ENCODE measurements at regions not wholly inside any gene's neighbourhood (a gene's known extent, or its start where the extent isn't known, plus 50 kb on each side); places are given as distances from the start of the nearest gene placed in this dataset.

DNA sequence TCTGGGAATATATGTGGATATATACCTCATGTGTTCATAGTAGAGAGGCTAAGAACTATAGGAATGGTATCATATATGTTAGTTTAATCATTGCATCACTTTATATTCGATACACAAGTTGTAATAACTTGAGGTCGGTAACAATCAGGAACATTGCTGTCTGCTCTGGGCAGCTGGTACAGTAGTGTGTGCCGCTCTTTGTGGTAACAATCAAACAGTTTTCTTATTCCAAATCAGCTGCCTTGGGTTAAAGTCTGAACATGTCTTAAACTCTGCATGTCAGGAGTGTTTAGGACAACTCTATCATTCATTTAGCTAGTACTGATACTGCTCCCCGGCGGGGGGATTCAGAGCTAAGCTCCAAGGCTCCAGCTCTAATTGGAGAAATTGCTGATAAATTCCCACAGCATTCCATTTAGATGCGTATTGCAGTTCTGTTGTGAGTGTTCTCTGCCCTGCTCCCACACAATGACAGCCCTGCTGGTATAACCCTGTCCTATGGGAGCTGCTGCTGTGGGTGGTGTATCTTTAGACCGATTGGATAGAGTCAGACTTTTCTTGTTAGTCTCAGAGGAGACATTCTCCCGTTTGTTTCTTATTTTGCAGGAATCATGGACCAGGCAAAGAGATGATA is 707.5 kb upstream of the FZD8 start:
- no peak for DNase-seq

DNA sequence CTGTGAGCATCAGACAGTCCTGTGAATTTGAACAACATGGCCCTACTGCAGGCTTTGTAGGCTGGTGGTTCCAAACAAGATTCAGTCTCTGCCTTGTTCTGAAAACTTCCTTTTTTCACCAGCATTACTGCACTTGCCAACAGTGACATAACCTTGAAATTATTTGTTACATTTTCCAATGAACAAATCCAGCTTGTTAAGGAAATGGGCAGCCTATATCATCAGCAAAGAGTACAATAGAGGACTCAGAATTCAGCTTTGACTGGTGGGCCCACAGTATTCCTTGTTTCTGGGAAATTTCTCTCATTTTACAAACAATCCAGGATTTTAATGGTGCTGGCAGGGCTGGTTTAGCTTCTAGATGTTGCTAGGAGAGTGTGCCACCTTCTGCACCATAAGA is 703.7 kb upstream of the FZD8 start:
- DNase-seq, result no peak

DNA sequence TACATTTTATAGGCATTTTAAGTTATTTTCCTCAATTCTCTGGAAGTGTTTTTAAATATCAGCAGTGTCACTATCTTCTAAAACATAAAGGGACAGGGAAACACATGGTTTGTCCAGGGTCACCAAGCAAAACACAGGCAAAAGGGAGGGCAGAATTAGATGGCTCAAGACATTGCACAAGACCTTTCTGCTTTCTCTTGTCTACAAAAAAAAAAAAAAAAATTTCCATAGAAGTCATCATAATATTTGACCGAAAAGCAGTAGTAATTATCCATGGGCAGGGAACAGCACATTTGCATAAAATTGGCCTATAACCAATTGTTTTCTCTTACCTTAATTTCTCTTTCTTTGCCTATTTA is 703.1 kb upstream of the FZD8 start:
- DNase-seq, result no peak

DNA sequence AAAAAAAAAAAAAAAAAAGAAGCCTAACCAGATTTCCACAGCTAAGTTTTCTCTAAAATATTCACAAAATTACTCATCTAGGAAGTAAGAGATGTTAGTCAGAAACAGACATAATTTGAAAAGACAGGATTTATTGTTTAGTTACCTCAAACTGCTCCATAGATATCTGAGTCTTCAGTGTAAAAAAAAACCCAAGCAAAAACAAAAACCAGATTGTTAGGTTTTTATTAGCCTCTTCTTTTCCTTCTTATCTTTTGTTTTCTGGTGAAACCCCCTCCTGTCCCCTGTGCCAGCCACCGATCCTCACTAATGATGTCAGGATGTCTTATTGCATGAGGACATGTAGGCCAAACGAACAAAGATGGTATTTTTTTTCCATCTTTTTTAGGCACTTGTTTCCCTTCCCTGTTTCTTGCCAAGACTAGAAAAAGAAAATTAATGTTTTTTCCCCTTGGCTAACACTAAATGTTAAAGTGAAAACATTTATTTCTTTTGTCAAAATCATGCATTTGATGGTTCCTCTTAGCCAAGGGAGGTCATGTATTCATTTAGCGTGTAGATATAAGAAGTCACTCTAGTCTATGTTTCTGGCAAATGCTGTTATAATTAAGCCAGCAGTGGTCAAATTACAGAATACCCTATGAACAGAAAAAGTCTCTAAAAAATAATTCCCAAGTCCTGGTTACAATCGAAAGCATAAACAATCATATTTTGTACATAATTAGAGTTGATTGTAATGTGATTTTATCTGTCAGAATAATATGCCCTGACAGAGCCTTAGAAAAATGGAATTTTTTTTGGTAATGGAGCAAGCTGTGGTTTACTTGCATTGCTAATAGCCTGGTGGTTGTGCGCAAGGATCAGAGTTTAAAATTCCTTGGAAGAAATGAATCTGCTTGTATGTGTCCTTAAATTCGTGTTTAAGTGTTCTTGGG is 702.4 kb upstream of the FZD8 start:
- DNase-seq, result no peak

DNA sequence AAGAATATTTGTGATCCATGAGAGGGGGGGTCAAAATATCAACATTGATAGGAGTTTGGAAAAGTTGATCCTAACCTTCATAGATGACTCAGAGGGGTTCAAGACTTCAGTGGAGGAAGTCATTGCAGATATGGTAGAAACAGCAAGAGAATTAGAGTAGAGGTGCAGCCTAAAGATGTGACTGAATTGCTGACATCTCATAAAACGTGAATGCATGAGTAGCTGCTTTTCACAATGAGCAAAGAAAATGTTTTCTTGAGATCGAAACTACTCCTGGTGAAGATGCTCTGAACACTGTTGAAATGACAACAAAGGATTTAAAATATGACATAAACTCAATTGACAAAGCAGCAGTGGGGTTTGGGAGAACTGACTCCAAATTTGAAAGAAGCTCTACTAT is 700.7 kb upstream of the FZD8 start:
- DNase-seq, result no peak

DNA sequence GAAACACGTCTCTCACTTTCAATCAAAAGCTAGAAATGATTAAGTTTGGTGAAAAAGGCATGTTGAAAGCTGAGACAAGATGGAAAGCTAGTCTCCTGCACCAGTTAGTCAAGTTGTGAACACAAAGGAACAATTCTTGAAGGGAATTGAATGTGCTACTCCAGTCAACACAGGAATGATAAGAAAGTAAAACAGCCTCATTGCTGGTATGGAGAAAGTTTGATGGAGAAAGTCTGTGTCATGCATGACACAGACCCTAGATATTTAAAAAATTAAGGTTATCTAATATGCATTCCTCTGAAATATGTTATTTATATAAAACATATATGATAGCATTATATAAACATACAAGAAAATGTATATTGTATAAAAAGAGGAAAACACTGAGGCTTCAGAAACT is 699.4 kb upstream of the FZD8 start:
- DNase-seq, result no peak

DNA sequence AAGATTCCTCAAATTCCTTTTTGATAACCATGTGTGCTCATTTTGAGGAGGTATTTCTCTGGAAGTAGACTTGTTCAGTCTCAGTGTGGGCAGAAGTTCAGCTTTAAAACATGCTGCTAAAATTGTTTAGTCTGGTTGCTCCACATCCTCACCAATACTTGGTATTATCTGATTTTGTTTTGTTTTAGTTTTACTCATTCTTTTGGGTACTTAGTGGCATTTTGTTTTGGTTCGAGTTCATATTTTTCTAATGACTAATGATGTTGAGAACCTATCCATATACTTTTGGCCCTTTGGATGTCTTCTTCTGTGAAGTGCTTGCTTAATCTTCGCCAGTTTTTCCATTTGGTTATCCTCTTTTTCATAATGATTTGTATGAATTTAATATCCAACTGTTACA is 694.2 kb upstream of the FZD8 start:
- no peak for DNase-seq

DNA sequence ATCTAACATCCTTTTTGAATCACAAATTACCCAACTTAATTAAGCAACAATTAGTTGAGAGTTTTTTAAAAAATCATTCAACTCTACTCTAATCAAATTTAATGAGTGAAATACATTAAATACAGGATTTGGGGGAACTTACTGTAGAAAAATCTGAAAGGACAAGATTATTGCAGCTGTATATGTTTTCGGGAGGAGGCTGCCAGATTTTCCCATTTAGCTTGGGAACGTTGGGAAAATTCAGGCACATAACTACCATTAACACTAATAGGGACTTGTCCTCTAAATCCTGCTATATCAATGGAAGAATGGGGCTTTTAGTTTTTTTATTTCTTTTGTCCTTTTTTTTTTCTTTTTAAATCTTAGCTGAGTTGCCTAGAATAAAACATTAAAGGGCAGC is 691.4 kb upstream of the FZD8 start:
- DNase-seq, result no peak

DNA sequence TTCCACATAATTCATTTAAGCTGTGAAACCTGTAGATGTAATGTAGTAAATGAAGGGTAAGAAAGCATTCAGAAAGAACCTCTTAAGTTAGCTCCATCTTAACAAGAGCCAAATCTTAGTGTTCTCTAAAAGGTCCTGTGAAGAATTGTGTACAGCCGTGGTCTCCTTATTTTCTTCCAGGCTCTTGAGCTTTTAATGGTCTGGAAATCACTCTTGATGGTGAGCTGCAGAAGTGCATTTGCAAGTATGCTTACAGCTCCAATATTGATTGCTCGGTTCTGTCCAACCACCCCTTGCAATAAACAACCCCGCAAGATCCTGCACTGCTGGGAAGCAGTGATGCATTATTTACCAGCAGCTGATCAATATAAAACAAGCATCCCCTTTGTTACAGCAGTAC is 690.8 kb upstream of the FZD8 start:
- DNase-seq, result no peak

DNA sequence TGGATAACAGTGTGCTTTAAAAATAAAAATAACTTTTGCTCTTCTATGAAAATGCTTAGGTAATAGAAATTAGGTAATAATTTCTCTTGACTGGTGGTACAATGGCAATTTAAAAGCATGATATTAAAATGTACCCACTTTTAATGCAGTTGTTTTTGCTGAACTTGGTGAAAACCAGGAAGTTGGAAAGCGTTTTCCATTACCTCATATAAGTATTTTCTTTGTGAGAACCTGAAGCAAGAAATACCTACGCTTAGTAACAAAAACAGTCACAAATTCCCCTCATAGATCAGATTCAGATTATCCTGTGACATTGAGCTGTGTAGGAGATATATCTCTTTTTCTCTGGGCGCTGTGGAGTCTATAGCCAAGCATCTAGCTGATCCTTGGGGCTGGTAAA is 689.0 kb upstream of the FZD8 start:
- no peak for DNase-seq

DNA sequence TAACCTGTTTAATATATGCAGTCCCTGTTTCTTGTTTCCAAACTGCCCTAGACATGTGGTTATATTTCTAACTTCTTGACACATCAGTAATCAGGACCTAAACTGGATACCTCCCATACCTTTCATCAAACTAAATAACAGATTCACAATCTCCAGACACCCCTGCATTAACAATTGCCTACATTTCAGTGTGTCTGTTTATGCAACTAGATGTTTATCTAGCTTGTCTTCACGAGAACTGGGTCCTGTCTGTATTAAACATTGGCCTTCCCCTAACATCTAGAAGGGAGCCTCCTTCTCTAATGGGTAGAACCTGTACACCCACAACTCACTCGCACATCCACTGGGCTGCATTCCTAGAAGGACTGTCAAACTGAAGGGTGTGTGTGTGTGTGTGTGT is 683.7 kb upstream of the FZD8 start:
- DNase-seq, result no peak

DNA sequence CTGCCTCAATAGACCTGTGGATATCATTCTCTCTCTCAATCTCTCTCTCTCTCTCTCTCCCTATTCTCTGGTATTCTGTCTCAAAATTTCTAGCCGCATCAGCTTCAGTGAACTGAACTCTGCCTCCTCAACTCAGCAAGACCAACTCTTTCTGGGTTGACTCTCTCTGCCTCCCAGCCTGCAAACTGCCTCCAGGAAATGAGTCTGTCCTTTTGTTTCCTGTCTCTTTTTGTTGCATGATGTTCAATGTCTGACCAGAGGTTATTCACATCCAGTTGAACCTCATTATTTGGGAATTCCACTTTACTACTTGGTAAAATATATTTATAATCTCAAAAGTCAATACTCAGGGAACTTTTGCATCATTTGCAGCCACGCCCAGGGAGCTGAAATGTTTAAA is 682.7 kb upstream of the FZD8 start:
- no peak for DNase-seq

DNA sequence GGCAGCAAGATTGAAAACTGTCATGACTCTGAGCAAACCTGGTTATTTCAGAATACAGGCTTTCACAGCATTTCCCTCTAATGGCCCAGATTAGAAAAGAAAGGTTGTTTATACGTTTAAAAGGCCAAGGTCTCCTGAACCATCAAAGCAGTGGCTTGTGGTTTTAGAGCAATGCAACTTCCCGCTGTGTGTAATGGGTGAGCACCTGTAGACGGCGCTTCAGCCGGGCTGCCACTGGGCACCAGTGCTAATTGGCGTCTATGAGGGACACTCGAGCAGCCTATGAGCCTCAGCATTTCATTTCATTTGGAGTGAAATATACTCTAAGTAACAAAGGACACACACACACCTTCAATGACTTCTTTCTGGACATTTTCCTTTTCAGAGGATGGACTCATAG is 671.0 kb upstream of the FZD8 start:
- no peak for DNase-seq

DNA sequence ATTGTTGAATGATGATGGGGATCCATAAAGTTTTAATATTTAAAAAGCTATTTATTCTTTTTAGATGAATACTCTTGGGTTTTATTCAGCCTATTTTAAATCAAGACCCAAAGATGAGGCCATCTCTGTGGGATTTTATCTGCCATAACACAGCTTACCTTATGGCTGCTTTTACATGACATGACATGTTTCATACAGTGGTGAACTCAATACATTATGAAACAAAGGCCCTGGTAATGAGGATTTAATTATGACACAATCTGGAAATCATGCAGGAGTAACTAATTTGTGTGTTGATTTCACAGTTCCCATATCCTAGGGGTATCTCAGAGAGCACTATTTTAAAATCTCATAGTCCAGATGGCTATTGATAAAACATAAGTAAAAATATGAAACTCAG is 661.8 kb upstream of the FZD8 start:
- no peak for DNase-seq

DNA sequence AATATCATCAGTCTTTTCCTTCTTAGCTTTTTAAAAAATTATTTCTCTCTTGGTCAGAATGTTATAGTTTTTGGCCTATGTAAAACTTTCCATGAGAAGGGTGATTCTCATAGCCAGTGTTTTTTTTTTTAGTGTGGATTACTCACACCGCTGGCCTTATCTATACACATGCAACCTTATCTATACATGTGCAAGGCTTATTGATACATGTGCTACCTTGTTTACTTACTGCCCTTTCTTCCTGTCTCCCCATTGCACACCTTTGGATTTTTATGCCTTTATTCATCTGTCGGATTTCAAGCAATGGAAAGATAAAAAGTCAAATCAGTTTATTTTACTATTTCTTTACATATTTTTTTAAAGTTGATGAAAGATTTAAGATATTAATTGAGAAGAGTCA is 660.0 kb upstream of the FZD8 start:
- DNase-seq, result no peak

DNA sequence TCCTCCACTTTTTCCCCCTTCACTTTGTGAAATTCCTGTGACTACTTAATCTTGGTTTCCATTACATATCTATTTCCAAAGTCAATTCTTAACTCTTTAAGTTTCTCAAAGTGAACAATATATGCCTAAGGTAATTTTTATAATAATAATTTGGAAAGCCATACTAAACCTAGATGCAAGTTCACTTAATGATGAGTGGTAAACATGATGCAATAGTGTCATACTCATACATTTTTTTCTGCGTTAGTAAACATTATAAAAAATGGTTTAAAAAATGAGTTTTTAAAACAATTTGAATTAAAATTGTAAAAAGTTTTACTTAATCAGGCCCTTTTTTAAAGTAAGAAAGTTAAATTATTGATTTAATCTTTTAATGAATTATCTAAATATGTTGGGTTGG is 659.4 kb upstream of the FZD8 start:
- no peak for DNase-seq

DNA sequence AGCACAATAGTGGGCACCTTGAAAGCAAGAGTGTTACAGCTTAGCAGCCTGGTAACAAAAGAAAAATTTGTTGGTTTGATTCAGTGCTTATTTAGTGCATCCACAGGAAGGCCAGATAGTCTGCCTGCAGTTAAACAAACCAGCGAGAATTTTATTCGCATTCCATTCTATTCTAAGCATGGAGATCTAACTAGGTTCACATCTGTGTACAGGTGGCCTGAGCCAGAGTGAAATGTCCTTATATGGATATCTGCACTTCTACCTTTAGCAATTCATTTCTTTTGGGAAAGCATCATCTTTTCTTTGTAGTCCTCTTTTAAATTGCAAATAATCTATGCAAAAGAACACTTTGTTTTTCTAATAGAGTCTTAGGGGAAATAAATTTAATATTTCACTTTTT is 659.0 kb upstream of the FZD8 start:
- no peak for DNase-seq

DNA sequence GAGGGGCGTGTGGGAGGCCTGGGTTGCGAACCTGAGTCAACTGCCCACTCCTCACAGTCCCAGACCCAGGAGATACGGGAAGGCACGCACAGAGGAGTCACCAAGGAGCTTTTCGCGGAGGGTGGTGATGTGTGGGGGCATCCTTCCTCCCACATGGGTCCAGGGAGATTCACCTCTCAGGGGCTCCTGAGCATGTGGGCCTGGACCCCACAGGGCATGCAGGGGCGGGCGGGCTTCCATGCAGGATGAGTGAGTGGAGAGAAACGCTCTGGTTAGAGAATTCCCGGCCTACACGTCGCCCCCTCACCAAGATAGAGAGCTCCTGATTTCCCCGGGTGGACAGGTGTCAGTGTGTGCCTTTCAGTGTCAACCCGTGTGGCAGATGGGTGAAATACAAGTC is 641.7 kb upstream of the FZD8 start:
- no peak for DNase-seq

DNA sequence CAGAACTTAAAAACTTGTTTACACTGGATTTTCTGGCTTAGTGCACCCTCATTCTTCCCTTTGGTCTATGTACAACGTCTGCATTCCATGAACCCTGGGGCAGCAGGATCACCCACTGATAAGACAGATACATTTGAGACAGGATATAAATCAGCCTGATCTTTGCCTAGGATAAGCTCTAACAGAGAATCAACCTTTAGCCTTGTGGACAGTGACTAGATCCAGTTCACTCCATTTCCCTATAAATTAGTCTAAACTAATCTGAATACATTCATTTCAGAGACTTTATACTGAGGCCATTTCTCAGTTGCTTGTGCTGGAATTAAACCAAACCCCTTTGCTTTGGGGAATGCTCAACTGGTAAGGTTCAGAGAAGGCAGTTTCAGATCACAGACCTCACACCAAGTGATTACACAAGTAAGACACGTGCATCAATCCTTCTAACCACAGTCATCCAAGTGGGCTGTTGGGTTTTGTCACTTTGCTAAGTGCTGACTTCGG is 639.8 kb upstream of the FZD8 start:
- no peak for DNase-seq

DNA sequence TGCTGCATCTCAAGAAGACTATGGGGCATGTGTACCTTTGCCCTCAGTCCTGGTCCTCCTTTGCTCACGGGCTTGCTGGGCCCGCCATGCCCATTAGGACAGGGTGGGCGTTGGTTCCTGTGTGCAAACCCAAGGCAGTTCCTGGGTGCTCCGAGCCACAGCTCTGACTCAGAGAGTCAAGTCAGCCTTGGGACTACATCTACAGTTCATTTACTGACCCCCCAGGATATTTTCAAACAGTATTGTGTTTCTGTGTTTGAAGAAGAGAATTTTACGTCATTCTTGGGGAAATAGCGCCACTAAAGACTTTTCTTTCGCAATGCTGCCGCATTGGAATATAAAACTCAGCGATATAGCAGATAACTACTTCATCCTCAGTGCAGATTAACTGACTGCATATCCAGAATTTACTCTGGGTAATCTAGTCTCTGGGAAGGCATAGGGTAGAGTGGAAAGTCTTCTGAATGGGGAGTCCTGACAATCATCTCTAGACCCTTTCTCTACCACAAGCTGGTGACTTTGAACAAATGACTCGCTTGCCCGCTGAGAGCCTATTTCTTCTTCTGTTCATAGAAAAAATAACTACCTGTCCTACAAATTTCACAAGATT is 638.9 kb upstream of the FZD8 start:
- no peak for DNase-seq

DNA sequence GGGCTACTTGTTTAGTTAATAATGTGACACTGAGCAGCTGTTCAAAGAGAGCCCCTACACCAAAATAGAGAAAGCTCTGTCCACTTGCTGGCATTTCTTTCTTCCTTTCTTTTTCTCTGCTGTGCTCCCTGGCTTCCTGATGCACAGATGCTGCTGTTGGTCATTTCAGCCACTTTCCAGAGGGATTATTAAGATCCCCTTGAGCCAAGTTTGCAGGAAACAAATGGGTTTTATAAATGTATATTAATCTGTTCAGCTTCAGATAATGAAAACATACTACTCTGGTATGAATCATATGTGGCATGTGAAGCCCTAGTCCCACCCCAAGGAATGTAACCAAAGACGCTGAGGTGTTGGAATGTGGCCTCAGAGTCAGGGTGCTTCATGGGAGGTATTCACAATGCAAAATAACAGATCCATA is 638.2 kb upstream of the FZD8 start:
- no peak for DNase-seq

DNA sequence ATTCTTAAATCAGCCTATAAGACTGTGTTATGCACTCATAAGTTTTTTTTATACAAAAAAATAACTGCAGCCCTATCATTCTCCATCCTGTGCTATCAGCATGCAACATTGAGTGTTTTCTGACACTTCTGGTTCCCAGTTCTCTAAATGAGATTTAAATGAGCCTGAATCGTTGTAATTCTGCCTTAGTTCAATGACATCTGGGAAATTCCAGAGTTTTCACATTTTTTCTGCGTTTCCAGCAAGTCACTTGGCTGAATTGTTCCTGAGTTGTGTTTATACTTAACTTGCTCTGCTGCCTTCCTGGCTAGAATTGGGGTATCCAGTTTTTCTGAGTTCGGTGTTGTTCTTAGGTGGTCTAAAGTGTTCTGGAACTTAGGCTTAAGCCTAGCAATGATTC is 636.1 kb upstream of the FZD8 start:
- DNase-seq, result no peak

DNA sequence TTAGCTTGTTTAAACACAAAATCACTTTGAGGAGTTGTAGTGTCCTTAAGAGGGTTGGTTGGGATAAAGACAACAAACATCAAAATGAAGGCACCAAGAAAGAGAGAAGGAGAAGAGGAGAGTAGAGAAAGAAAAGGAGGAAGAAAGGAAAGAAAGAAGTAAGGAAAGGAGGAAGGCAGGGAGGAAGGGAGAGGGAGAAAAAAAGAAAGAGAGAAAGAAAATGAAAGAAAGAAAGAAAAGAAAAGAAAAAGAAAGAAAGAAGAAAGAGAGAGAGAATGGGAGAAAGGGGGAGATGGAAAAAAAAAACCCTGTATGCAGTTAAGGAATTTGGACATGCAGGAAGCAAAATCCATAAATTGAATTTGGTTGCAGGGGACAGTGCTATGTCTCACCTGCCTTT is 635.4 kb upstream of the FZD8 start:
- DNase-seq, result no peak

Measured in activated T-cell treated with anti-CD3 and anti-CD28 coated beads, Interleukin-2, amount 50 U/mL, for 48 hours (primary cell).